ENCODE measurements at regions not wholly inside any gene's neighbourhood (a gene's known extent, or its start where the extent isn't known, plus 50 kb on each side); places are given as distances from the start of the nearest gene placed in this dataset.

DNA sequence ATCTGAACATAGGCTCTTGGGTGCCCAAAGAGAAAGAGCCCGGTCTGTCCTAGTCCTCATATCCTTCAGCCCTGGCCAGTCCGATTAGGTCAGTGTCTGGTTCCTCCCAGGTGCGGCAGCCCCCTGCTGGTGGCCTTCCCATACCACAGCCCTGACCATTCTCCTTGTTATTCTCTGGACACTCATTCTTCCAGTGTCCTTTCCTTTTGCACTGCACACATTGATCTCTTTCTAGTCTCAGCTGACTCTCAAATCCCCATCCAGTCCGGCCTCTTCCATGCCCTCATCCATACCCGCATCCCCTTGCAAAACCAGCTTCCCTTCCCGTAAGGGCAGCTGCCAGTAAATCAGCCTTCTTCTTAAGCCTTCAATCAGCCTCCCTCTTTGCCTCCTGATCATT is 1316.3 kb downstream of the TMEM121 start:
- FAIRE-seq: no peak
- no peak for DNase-seq (ENCODE audit: low spot score)

DNA sequence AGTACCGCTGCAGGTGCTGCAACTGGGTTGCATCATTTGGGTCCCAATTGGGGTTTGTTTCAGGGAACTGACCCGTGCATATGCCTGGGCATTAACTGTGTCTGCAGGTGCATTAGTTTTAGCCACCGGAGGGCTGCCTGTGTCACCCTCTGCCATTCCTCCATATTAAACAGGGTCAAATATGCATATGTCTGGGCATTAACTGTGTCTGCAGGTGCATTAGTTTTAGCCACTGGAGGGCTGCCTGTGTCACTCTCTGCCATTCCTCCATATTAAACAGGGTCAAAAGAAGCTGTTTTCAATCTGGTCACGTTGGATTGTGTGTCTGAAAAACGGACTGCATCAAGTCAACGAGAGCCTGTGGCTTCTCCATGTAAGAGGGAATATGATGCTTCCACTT is 1317.0 kb downstream of the TMEM121 start:
- no peak for DNase-seq (ENCODE audit: low spot score)
- no peak for FAIRE-seq

DNA sequence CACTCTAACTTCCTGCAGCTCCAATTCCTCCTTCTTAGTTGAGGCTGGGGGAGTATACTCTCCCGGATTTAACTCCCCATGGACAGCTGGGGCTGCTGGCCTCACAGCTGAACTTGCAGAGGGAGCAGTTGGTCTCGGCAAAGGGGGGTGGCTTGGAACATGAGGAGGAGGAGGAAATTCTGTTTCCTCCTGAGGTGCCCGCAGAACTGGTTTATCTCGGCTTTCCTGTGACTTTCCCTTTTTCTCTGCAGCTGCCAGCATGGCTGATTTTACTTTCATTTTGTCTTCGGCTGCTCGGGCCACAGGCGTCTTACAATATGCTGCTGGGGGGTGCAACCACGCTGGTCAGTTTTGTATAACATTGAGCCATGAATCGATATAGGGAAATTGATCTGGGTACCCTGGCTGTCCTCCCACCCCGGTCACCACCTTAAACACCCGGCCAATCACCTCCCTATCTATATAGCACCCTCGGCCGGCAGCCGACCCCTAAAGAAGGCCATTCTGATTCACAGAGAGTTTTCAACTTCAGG is 1317.6 kb downstream of the TMEM121 start:
- DNase-seq (ENCODE audit: low spot score) (no peak), FAIRE-seq (no peak)

DNA sequence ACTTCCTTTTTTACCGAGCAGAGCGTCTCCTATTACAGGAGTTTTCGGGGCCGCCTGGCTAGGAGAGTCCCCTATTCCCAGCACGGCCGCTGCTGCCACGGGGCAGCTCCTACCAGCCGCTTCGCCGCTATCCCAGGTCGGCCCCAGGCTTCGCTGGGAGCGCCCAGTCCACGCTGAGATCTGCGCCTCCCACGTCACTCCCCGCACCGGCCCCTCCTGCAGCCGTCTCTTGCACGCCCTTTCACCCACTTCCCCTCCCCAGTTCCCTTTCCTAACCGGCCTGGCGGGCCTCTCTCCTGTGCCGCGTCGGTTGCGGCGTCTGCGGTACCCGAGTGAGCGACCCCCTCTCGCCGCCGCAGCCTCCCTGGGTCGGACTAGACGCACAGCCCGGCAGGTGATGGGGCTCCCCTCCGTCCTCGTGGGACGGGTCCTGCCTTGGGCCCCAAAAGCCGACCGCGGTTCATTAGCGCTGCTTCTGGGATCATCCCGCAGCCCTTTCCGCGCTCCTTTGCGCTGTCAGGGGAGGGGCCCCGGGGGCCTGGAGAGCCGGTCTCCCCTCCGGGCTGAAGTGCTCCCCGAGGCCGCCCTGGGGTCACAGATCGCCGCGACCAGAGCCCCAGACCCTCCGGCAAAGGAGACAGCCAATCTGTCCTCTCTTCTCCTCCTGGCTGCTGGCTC is 1318.4 kb downstream of the TMEM121 start:
- FAIRE-seq: no peak
- DNase-seq (ENCODE audit: low spot score): peak; percentile 20

DNA sequence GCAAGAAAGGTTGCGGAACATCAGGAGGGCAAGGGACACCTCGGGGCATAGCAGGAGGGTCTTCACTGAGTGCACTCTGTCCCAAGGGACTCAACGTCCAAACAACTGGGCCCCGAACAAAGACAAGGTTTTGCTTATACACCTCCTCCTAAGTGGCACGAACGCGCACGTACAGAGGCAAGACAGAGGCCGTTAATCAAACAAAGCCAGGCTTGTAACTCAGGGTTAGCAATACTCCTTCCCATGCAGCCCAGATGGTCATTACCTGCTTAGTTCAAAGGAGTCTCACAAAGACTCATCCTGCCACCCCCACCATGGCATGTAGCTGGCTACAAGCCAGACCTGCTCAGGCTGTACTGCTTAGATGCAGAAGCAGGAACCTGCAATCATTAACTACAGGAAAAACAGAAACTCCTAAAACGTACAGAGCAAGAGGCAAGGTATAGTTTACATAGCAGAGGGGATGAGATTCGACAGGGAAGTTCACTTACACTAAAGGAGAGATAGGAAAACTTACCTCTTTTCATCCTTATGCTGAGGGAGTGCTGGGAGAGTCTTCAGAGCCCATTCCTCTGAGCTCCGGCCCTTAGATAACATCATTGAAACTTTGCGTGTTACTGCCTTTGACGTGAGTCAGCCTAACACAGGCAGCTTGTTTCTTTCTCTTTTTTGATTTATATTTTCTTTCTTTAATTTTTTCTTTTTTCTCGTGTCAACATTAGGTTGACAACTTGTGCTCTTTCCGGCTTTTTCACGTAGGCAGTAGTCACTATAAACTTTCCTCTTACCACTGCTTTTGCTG is 1319.1 kb downstream of the TMEM121 start:
- DNase-seq (ENCODE audit: low spot score): no peak
- FAIRE-seq: no peak

DNA sequence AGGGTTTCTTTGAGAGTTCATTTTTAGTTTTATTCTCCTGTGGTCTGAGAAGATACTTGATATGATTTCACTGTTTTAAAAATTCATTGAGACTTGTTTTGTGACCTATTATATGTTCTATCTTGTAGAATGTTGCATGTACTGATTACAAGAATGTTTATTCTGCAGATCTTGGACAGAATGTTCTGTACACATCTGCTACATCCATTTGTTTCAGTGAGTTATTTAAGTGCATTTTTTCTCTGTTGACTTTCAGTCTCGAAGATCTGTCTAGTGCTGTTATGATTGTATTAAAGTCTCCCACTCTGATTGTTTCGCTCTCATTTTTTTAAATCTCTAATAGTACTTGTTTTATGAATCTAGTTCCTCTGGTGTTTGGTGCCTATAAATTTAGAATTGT is 1319.8 kb downstream of the TMEM121 start:
- FAIRE-seq (no peak), DNase-seq (ENCODE audit: low spot score) (no peak)

DNA sequence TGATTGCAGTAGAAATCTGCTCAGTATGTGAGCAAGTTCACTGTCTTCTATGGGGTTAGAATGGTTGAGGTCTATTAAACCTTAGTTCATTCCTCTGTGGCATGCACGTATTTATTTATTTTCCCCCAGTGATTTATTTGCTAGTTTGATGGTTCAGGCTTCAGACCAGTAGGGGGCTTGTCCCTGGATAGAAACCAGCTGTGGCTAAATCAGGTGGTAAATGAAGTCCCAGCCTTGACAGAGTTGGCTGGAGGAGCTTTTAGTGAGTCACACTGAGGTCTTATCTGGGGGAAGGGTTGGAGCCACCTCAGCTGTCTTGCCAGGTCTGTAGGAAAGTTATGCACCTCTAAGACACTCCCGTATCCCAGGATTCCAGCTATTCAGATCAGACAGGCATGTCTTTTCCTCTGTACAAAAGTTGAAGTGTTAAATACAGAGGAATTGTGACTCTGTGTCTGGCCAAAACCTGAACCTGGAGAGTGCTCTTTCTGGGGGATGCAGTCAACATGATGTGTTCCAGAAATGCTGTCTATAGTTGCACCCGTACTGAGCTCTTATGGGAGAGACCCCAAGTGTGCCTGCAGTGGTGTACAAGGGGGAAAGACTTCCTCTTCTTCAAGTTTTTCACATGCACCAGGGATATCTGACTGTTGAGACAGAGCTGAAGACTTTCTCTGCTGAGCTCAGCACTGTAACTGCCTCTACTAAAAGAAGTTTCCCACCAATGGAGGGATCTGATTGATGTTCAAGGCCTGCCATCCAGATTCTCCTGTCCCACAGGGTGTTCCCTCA is 1322.1 kb downstream of the TMEM121 start:
- no peak for DNase-seq (ENCODE audit: low spot score)
- no peak for FAIRE-seq

DNA sequence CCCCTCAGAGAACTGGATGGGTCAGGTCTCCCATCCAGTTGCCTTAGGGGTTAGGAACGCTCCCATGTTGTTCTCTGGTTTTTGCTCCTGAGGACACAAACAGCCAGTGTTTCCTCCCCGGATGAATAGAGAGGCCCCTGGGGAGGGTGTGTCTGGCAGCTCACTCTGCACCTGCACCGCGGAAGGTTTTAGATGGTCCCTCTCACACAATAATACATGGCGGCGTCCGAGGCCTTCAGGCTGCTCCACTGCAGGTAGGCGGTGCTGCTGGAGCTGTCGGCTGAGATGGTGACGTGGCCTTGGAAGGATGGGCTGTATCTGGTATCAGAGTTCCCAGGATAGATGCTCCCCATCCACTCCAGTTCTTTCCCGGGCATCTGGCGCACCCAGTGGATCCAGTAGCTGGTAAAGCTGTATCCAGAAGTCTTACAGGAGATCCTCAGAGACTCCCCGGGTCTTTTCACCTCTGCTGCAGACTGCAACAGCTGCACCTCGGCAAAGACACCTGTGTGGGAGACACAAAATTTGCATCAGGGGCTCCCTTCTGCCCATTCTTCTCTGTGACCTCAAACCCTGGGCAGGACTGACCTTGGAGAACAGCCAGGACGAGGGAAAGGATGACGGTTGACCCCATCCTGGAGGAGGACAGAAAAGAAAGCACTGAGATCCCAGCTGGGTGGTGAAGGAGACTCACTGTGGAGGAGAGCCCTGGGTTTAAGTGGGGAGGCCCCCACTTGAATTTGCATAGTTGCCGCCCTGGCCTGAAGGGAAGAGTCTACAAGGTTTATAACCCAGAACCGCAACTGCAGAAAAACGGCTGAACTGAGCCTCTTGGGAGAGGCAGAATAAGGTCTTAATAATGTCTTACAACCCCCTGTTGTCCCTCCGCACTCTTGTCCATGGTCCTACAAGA is 1324.8 kb downstream of the TMEM121 start:
- FAIRE-seq (no peak), DNase-seq (ENCODE audit: low spot score) (no peak)

DNA sequence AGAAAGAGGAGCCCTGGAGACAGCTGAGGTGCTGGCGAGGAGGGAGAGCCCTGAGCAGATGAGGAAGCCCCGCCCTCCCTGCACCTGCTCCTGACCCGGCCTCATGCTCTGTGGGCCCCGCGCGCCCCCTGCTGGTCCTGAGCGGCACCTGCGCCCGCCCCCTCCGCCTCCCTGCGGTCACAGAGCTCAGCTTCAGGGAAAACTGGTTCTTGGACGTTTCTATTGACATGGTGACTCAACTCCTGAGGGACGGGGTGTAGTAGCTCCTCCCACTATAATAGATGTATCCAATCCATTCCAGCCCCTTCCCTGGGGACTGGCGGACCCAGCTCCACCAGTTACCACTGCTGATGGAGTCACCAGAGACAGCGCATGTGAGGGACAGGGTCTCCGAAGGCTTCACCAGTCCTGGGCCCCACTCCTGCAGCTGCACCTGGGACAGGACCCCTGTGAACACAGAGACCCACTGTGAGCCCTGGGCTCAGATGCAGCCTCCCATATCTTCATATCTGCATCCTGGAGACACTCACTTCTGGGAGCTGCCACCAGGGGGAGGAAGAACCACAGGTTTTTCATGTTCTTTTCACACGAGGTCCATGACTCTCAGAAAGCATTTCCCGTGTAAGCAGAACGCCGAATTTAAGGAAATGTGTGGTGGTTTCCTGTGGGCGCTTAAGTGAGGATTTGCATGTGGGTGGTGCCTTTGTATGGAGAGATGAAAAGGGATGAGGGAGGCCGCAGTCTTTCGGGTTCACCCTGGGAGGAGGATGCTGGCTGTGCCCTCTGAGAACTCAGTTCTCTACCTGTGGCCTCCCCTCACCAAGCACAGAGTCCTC is 1346.4 kb downstream of the TMEM121 start:
- FAIRE-seq (no peak), DNase-seq (ENCODE audit: low spot score) (no peak)

DNA sequence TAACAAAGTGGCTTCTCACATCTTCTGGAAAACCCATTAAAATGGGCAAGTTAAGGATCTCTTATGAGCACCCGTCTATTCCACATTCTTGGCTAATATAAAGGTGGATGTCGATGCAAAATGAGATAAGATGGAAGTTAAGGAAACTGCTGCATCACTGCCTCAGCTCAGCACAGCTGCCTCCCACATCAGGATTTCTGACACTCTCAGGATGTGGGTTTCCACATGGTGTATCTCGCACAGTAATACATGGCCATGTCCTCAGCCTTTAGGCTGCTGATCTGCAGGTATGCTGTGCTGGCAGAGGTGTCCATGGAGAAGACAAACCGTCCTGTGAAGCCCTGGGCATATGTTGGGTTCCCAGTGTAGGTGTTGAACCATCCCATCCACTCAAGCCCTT is 1348.0 kb downstream of the TMEM121 start:
- no peak for FAIRE-seq

DNA sequence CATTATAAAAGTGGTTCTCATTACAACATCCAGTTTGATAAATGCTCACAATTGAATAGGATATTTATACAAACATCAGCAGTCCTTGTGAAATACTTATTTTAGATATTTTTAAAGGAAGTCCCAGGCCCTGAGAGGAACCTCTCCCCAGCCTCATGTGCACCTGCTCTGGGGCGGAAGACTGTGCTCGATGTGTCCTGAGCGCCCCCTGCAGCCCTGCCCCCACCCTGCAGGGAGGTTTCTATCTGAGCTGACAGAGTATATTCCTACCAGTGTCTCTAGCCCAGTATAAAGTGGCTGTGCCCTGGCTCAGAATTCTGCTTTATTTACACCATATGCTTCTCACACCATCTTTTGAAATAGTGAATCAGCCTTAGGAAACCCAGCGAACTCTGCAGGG is 1349.1 kb downstream of the TMEM121 start:
- DNase-seq (ENCODE audit: low spot score): no peak
- no peak for FAIRE-seq

More for the DNA sequence above, 1348.0 kb downstream of the TMEM121 start:
- DNase-seq (ENCODE audit: low spot score): no peak

DNA sequence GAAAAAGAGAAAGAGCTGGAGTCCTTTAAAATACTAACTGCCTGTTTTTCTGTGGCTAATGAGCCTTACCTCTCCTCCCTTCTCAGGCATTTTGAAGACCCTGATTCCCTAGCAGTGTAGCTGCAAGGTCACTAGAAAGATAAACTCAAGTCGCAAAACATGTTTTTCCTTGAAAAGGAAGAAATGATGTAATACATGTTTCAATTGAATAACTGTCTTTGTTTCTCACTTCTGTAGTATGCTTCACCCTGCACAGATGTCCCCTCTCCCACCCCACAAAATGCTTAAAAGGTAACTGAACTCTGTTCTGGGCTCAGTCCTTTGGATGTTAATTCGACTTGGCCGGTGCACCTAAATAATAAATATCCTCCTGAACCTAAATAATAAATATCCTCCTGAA is 1350.3 kb downstream of the TMEM121 start:
- FAIRE-seq: no peak
- no peak for DNase-seq (ENCODE audit: low spot score)

DNA sequence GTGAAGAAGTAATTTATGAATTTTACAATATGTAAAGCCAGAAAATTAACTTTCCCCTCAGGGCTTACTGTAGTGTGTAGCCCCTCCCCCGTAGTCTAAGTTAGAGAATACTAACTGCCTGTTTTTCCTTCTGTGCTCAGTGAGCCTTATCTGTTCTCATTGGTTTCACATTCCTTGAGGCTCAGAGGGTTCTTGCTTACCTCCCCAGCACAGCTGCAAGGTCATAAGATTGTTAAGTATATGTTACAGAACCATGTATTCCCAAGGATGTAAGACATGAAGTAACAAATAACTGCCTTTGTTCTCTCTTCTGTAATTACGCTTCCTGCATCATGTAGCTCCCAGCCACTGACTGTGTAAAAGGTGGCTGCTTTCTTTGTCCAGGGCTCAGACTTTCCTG is 1351.1 kb downstream of the TMEM121 start:
- no peak for FAIRE-seq

DNA sequence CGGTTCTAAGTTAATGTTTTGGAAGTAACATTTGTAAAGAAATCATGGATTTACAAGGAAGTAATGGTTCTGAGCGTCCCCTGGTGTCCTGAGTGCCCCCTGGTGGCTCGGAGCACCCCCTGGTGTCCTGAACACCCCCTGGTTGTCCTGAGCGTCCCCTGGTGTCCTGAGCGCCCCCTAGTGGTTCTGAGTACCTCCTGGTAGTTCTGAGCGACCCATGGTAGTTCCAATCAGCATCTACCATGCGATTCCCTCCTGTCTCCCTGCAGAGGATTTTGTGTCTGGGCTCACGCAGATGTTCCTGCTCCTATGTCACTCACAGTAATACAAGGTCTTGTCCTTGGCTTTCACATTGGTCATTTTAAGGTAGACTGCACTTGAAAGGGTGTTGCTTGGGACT is 1352.9 kb downstream of the TMEM121 start:
- FAIRE-seq (no peak), DNase-seq (ENCODE audit: low spot score) (no peak)

More for the DNA sequence above, 1351.1 kb downstream of the TMEM121 start:
- DNase-seq (ENCODE audit: low spot score): no peak

DNA sequence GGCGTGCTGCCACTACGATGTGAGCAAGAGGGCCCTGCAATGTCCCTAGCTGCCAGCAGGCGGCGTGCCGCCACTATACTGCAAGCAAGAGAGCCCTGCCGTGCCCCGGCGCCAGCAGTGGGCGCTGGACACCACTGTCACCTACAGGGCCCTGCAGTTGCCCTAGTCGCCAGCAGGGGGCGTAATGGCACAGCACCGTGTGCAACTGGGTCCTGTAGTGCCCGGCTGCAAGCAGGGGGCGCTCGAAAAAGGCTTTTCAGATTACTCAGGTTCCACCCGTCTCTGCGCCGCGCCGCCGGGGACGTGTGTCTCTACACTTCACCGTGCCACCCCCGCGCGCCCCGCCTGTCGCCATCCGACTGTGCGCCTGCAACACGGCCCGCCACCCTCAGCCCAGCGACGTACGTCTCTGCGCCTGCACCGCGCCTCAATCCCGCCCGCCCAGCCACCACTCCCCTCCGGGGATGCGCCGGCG is 1356.9 kb downstream of the TMEM121 start:
- peak; percentile 53 for DNase-seq (ENCODE audit: low spot score)
- no peak for FAIRE-seq

Measured in urothelium cell line (cell line).